HG02938 (cell line): ENCODE measurements at regions not wholly inside any gene's neighbourhood (a gene's known extent, or its start where the extent isn't known, plus 50 kb on each side); places are given as distances from the start of the nearest gene placed in this dataset.
"Not testable (repeated sequence)": the region's sequence is repeated elsewhere in the genome, so short reads cannot be mapped to it uniquely, and the experiment has no call there.

Source experiments
- ATAC-seq: cut with Tn5 transposase; IDR thresholded peaks from one replicate; pipeline ENCODE4 v1.9.1; 2021; ENCODE audit warnings: mild to moderate bottlenecking, moderate library complexity; ENCODE audit not compliant: unreplicated experiment

DNA sequence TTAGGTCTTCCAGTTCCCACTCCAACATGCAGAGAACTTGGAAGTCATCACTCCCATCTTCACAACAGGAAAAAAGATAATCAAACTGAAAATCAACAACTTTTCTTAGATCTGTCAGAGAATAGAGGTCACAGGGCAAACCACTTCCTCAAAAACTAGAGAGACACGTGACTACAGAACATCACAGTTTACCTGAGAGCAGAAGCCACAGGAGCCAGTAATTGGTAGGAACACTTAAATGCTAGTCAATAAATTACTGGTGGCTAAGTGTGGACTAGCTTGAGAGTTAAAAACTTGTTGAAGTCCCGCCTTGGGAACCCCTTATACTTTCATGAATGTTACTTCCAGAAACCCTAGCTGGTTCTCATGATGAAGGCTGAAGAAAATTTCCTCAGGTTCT lies 81.1 kb downstream of the THSD1 start:
- peak; percentile 72 for ATAC-seq

DNA sequence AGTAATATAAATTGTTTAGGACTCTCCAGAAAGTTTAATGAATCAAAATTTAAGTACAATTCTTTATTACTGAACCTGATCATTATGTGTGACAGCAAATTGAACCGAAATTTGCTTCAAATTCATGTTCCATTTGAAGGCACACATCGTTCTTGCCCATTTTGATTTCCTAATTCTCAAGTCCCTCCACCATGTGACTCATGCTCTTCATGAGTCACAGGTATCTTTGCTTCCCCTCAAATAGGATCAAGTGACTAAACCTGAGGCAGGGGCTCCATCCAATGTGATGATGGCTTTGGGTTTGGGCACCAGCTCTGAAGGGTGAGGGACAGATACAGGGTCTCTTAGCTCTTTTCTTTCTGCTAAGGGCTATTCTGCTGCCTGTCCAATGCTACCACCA lies 86.1 kb downstream of the THSD1 start:
- ATAC-seq: no peak

DNA sequence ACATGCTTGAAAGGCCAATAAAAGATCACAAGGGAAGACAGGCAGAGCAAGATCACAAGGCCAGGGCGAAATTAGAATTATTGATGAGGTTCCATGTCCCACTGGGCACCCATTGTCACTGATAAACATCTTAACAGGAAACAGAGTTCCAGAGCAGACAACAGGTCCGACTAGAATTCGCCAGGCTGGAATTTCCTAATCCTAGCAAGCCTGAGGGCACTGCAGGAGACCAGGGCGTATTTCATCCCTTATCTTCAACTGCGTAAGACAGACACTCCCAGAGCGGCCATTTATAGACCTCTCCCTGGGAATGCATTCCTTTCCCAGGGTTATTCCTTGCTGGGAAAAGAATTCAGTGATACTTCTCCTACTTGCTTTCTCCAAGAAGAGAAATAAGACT lies 96.1 kb downstream of the THSD1 start:
- not testable (repeated sequence) for ATAC-seq

DNA sequence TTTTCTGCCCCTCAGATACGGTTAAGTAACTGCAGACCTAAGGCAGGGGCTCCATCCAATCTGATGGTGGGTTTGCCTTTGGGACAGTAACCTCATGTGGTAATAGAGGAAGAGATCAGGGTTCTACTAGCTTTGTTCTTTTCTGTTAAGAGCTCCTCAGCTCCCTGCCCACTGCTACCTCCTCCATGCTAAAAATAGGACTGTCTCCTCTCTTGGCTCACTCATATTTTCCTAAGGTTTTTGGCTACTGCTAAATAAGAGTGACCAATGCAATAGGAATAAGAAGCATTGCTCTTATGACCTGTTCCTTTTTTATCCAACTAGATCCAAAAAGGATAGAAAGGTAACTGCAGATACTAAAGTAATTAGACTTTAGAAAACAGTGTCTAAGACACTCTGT lies 99.6 kb downstream of the THSD1 start:
- ATAC-seq: not testable (repeated sequence)

DNA sequence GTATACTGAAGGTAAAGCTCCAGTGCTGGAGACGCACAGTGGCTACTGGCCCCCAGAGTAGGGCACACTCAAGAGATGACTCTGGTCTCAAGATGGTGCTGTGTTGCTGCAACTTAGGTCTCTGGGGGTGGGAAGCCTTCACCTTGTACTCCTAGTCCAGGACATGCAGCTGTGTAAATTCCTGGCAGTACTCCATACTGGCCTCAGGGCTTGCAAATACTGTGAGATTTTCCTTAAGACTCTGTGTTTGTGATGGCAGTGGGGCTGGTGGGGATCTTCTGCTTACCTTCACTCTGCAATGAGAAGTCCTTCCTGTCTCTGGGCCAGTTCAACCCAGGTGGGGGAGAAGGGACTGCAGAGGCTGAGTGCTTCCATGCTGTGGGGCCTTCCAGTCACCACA lies 102.9 kb downstream of the THSD1 start:
- ATAC-seq: not testable (repeated sequence)

DNA sequence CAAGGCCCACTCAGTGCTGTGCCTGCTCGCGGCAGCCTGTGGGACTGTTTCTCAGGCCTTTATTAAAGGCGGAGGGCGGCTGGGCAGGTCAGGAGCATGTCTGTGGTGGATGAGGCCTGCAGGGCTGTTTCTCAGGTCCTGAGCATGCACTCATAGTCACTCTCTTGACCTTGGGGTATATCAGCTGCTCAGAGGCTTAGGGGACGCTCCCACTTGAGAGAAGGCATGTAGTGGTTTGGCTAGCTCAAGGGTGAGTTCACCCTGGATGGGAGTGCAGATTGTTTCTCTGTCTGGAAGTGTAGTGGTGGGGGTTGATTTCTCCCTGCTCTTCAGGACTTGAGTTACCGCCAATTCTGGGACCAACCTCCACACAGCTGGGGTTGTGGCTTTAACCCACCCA lies 103.3 kb downstream of the THSD1 start:
- not testable (repeated sequence) for ATAC-seq

DNA sequence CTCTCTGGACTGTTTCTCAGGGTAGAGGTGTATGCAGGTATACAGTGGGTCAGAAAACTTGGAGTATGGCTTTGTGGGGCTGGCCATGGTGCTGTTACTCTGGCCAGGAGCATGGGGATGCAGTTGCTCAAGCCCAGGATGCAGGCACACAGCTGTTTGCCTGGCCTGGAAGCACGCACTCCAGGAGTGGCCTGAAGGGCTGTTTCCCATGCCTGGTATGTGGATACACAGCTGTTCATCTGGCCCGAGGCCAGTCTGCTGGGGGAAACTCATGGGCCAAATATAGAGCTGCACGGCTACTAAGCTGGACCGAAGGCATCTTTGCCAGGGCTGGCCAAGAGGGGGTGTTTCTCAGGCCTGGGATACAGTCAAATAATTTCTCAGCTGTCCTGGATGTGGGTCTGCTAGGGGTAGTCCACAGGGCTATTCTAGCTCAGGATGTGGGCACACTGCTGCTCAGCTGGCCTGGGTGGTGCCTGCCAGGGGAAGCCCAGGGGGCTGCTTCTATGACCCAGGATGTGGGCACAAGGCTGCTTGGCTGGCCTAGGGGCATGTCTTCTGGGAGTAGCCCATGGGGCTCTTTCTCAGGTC lies 104.1 kb downstream of the THSD1 start:
- not testable (repeated sequence) for ATAC-seq

DNA sequence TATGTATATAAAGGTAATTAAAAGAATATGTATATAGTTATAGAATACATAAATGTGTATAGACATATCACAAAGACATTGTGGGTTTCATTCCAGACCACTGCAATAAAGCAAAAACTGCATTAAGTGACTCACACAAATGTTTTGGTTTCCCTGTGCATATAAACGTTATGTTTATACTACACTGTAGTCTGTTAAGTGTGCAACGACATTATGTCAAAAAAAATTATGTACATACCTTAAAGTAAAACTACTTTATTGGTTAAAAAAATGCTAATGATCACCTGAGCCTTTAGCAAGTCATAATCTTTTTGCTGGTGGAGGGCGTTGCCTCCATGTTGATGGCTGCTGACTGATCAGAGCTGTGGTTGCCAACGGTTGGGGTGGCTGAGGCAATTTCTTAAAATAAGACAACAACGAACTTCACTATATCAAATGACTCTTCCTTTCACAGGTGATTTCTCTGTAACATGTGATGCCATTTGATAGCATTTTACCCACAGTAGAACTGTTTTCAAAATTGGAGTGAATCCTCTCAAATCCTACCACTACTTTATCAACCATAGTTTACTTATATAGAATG lies 107.8 kb downstream of the THSD1 start:
- ATAC-seq: not testable (repeated sequence)

DNA sequence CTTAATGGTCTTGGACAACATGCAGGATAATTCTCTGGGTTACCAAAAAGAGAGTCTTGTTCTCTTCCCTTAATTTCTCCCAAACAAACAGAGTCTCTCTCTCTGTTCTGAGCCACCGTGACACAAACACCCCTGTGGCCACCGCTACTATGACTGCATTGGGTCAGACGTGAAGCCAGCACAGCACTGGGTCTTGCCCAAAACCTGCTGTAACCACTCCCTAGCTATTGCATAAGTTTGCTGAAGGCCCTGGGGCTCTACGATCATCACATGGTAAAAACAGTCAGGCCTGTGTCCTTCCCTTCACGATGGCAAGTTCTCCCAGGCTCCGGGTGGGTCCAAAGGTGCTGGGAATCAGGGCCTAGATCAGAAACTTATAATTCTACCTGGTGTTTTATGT lies 117.1 kb downstream of the THSD1 start:
- not testable (repeated sequence) for ATAC-seq

DNA sequence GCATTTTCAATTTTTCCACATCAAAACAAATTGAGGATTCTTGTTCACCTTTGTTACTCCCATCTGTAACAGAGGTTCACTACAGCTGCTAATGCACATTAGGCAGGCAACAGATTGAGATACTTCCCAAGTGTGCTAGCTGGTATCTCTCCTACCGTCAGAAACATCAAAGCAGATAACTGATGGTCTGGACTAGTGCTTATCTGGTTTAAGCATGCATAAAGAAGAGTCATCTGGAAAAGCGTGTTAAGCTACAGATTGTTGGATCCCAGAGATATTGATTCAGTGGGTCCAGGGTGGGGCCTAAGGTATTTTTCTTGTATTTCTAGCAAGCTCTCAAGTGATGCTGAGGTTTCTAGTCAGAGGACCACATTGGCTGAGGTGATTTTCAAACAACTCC lies 122.0 kb upstream of the NEK3 start:
- ATAC-seq: not testable (repeated sequence)

DNA sequence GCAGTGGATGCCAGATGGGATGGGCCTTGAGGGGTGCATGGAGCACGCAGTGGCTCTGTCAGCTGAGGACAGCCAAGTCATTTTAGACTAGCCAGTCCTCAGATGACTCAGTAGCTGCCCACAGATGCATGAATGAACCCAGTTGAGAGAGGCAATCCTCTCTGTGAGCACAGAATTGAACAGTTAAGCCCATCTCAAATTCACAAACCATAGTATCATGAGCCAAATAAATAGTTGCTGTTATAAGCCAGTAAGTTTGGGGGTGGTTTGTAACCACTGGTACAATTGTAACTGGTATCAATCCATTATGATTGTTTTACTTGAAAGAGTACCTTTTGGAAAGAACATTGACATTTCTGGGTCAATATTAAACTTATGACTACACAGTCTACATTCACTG lies 120.0 kb upstream of the NEK3 start:
- not testable (repeated sequence) for ATAC-seq

DNA sequence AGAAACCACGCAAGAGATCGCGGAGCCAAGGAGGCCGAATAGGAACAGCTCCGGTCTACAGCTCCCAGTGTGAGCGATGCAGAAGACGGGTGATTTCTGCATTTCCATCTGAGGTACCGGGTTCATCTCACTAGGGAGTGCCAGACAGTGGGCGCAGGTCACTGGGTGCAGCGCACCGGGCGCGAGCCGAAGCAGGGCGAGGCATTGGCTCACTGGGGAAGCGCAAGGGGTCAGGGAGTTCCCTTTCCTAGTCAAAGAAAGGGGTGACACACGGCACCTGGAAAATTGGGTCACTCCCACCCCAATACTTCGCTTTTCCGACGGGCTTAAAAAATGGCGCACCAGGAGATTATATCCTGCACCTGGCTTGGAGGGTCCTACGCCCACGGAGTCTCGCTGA lies 94.9 kb upstream of the NEK3 start:
- ATAC-seq: not testable (repeated sequence)

DNA sequence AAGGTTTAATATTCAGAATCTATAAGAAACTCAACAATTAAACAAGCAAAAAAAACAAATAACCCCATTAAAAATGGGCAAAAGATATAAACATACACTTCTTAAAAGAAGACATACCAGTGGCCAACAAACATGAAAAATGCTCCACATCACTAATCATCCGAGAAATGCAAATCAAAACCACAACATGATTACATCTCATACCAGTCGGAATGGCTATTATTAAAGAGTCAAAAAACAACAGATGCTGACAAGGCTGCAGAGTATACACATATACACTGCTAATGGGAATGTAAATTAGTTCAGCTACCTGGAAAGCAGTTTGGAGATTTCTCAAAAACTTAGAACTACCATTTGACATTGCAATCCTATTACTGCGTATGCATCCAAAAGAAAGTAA lies 81.4 kb upstream of the NEK3 start:
- ATAC-seq: peak; percentile 71

DNA sequence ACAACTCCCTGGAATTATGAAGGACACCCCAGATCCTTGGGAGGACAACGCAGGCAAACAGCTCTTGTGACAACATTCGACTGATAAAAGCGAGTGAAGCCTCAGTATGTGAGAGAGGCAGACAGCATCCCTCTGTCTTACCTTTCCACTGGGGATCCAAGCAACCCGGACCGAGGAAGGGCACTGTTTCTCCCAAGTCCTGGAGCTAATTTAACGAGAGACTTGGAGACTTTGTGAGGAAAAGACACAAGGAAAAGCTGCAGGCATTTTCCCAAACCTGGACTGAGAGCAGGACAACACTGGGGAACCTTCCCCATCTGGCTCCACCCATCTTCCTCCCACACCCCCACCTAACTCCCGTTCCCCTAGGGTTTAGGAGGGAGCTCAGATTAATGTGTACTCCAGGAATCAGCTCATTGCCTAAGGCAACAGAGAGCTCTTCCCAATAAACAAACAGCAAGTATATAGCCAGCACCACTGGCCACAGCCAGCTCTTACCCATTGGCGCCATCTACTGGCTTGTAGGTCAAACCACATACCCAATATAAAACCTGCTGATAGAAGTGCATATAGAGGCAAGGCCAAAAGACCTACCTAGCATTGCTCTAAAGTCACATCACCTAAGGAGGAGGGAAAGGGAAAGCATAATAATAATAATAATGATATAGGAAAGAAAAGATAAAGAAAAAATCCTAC lies 76.7 kb upstream of the NEK3 start:
- peak; percentile 86 for ATAC-seq

DNA sequence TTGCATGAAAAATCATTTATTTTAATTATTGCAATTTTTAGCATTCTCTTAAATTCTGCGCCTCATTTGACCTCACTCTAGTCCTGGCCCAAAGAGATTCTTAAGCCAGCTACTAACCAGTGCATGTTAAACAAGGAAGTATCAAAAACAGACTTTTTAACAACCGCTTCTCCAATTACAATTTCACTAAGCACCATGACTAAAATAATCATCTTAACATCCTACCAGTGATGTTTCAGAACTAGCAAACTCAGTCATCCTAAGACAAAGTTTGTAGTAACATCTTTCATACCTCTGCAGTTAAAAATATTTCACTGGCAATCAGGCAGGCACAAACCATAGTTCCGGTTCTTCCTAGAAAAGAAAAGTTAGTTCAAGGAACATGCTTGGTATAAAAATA lies 75.5 kb upstream of the NEK3 start:
- not testable (repeated sequence) for ATAC-seq

DNA sequence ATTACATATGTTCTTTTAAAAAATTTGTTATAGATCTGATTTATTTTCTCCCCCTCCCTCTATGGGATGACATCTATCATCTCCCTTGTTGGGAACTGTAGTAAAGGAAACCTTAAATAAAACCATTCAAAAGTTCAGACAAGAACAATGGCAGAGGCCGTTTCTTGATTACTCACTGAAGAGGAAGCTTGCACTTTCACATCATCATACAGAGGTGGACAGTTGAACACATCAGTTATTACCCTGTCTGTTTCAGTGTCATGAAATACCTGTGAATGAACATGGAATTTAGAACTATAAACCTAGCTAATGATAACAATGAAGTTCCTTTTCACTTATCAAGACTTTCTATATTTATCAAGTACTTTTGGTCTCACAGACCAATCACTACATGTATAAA lies 63.7 kb upstream of the NEK3 start:
- not testable (repeated sequence) for ATAC-seq

DNA sequence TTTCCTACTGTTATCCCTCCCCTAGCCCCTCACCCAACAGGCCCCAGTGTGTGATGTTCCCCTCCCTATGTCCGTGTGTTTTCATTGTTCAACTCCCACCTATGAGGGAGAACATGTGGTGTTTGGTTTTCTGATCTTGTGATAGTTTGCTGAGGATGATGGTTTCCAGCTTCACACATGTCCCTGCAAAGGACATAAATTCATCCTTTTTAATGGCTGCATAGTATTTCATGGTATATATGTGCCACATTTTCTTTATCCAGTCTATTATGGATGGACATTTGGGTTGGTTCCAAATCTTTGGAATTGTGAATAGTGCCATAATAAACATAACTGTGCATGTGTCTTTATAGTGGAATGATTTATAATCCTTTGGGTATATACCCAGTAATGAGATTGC lies 54.5 kb upstream of the NEK3 start:
- ATAC-seq: not testable (repeated sequence)

DNA sequence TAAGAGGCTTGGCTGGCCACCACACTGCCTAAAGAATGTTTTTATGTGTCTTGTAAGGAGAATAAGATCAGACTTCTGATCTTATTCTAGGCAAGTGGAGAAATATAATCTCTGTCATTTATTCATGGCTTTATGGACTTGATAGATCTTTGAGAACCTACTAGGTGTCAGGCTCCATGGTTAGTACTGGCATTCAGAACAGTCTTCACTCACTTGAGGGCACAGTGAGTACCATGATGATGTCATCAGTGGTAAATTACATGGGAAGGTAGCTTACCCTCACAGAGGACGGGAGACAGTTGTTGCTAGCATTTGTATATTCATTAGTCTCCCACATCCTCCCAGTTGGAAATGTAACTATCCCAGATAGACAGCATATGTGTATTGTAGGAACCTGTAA lies 53.5 kb upstream of the NEK3 start:
- not testable (repeated sequence) for ATAC-seq

DNA sequence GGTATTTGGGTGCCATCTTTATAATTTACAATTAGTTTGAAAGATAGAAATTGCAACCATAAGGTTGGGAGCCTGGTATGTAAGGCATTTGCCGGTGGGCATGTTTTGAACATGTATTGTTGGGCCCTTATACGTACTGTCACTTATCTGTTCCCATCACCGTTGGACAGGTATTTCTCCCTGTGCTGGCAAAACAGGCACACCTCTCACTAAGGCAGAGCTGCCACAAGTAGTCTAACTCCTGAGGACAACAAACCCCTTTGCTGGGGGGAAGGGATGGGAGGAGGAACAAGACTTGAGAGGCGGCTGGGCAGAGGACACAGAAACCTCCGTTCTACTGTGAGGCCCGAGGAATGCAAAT lies 52.0 kb upstream of the NEK3 start:
- not testable (repeated sequence) for ATAC-seq

DNA sequence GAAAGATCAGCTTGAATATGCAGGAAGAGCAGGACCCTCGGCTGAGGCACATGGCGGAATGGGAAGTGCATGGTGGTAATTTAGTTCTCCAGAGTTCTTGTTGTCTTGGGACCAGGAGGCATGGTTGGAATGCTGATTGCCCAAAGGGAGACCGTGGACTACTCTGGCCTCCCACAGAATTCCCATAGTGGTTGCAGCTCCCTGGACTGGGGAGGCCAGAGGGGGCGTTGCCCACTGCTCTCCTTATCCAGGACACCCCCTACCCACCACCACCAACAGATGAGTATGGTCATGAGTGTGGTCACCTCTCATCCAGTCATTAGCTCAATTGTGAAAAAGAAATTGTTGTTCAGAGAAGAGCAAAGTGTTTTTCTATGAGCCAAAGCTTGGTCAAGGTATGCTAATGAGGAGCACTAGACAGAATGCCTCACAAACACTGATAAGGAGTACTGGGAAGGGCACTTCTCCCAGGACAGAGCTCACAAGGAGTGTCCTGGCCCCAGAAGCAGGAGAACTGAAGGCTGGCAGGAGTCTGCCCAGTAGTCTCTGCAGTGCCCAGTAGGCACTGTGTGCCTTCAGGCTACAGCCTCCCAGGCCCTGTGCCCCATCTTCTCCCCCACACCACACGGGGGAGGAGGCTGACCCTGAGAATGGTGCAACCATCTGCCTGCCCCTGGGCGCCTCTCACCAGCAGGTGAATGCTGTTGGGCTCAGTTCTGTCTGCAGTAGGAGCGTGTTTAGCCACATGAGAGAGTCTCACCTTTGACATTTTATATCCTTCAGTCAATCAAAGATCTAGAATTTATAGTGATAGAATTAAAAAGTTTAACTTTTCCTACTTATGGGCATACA lies 51.4 kb upstream of the NEK3 start:
- not testable (repeated sequence) for ATAC-seq
